ENCODE measurements at regions not wholly inside any gene's neighbourhood (a gene's known extent, or its start where the extent isn't known, plus 50 kb on each side); places are given as distances from the start of the nearest gene placed in this dataset.

DNA sequence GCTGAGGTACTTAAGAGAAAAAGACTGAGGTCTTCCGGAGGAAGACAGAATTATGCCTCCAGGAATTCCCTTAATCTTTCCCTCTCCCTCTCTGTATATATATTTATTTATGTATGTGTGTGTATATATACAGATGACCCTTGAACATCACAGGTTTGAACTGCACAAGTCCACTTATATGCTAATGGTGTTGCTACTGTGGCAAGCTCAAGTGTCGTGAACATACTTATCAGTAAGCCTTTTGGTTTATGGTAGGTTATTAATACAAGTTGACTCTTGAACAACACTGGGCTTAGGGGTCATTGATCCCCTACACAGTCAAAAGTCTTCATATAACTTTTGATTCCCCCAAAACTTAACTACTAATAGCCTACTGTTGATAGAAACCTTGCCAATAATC, 106.8 kb downstream of the NUDT12 start:
- ChIA-PET POLR2A (no interaction called here), CTCF (no interaction called here)
- no peaks in the 10 kb centered on the region for H3K36me3 ChIP-seq (ENCODE audit: control insufficient read depth in 2 of 2, extremely low read depth in 1 of 2, insufficient read depth in 1 of 2, low read length in 1 of 2)
- no CpG with 5 or more reads among the region's 2 CpGs for WGBS (ENCODE audit: insufficient coverage)
- no peaks in the 10 kb centered on the region for H3K9me3 ChIP-seq
- DNase-seq (no peak), ATAC-seq (replicated peaks in 1 of 4) (no peak)
- H3K9me3 Mint-ChIP-seq: no peaks in the 10 kb centered on the region
- H3K4me1 Mint-ChIP-seq: no peaks in the 10 kb centered on the region
- no peaks in the 10 kb centered on the region for H3K36me3 Mint-ChIP-seq
- no peak overlapping the region for H3K4me3 Mint-ChIP-seq
- H3K27me3 Mint-ChIP-seq: peaks cover 5% of the 10 kb centered on the region in 2 donors
- no peak overlapping the region for H3K4me3 ChIP-seq (ENCODE audit: control insufficient read depth in 1 of 2, extremely low read depth in 1 of 2, low read length in 1 of 2)
- no peaks in the 10 kb centered on the region for H3K27me3 ChIP-seq (replicated peaks in 1 of 2; ENCODE audit: control insufficient read depth in 2 of 2, extremely low read depth in 1 of 2, insufficient read depth in 2 of 2, low read length in 1 of 2)
- no peaks in the 10 kb centered on the region for H3K4me1 ChIP-seq (ENCODE audit: control insufficient read depth in 1 of 2, extremely low read depth in 1 of 2, insufficient read depth in 2 of 2, low read length in 2 of 2)
- no peak overlapping the region for H3K27ac Mint-ChIP-seq
- no peak overlapping the region for H3K27ac ChIP-seq (ENCODE audit: low read length)

DNA sequence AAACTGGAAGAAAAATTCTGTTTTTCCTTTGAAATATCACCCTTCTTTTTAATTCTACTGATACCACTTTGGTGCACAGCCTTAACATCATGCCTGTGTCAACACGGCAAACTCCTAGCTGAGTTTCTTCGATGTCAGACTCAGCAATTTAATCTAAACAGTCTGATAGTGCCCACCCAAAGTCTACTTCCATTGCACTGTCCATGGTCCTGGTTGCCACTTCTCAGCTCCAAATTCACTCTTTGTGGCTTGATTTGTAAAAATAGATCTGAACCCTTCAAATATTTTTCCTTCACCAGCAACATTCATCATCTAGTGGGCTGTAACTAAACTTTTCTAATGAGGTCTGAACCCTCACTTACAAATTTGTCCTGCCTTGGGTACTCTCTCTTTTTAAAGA, 107.8 kb downstream of the NUDT12 start:
- Histone ChIP-seq H3K27me3 (replicated peaks in 1 of 2; ENCODE audit: control insufficient read depth in 2 of 2, extremely low read depth in 1 of 2, insufficient read depth in 2 of 2, low read length in 1 of 2) (no peaks in the 10 kb centered on the region), H3K36me3 (ENCODE audit: control insufficient read depth in 2 of 2, extremely low read depth in 1 of 2, insufficient read depth in 1 of 2, low read length in 1 of 2) (no peaks in the 10 kb centered on the region), H3K4me3 (ENCODE audit: control insufficient read depth in 1 of 2, extremely low read depth in 1 of 2, low read length in 1 of 2) (no peak overlapping the region), H3K4me1 (ENCODE audit: control insufficient read depth in 1 of 2, extremely low read depth in 1 of 2, insufficient read depth in 2 of 2, low read length in 2 of 2) (no peaks in the 10 kb centered on the region), H3K27ac (ENCODE audit: low read length) (no peak overlapping the region), H3K9me3 (no peaks in the 10 kb centered on the region)
- Mint-ChIP-seq H3K9me3 (no peaks in the 10 kb centered on the region), H3K27ac (no peak overlapping the region), H3K4me1 (no peaks in the 10 kb centered on the region), H3K36me3 (no peaks in the 10 kb centered on the region), H3K27me3 (peaks cover 5 to 8% of the 10 kb centered on the region in 2 donors), H3K4me3 (no peak overlapping the region)
- ChIA-PET POLR2A (no interaction called here), CTCF (no interaction called here)
- 90% methylated on average over 2 of the region's 2 CpGs for WGBS (ENCODE audit: insufficient coverage)
- DNase-seq: no peak
- ATAC-seq (replicated peaks in 1 of 4): no peak

- H3K4me1 Mint-ChIP-seq: no peaks in the 10 kb centered on the region
- WGBS (ENCODE audit: insufficient coverage): 25% methylated on average over 1 of the region's 1 CpG
- no peaks in the 10 kb centered on the region for H3K36me3 ChIP-seq (ENCODE audit: control insufficient read depth in 2 of 2, extremely low read depth in 1 of 2, insufficient read depth in 1 of 2, low read length in 1 of 2)
- POLR2A ChIA-PET: no interaction called here
- no peak overlapping the region for H3K27ac ChIP-seq (ENCODE audit: low read length)
- DNase-seq: no peak
- peaks cover 5 to 12% of the 10 kb centered on the region in 2 donors for H3K27me3 Mint-ChIP-seq
- CTCF ChIA-PET: interaction anchor here in 1 of 2 donors (1.3 kb wide), 1 partner anchor 12 kb away, joined by 3 read pairs; no protein-coding TSS in a partner anchor
- H3K4me1 ChIP-seq (ENCODE audit: control insufficient read depth in 1 of 2, extremely low read depth in 1 of 2, insufficient read depth in 2 of 2, low read length in 2 of 2): no peaks in the 10 kb centered on the region
- H3K36me3 Mint-ChIP-seq: no peaks in the 10 kb centered on the region
- no peak for ATAC-seq (replicated peaks in 1 of 4)
- H3K27ac Mint-ChIP-seq: no peak overlapping the region
- no peak overlapping the region for H3K4me3 Mint-ChIP-seq
- no peaks in the 10 kb centered on the region for H3K27me3 ChIP-seq (replicated peaks in 1 of 2; ENCODE audit: control insufficient read depth in 2 of 2, extremely low read depth in 1 of 2, insufficient read depth in 2 of 2, low read length in 1 of 2)
- no peaks in the 10 kb centered on the region for H3K9me3 Mint-ChIP-seq
- no peaks in the 10 kb centered on the region for H3K9me3 ChIP-seq
- H3K4me3 ChIP-seq (ENCODE audit: control insufficient read depth in 1 of 2, extremely low read depth in 1 of 2, low read length in 1 of 2): no peak overlapping the region
Observed at GRCh38 chr5:103452666-103453065, 109.9 kb downstream of the NUDT12 start.

DNA sequence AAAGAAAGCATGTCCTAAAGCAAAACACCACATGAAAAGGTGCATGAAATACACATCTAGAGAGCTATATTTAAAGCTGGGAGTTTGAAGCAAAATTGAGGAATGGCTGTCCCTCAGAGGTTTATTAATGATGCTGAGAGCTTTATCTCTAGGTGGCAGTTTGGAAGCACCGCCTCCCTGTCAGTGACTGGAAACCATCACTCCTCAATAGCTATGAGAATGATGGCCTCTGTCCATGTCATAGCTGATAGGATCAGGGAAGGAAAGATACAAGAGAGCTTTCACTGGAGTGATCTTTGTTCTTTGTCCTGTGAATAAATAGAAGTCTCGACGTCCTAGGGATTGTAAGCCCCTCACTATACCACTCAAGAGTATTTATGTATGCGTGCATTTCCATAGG, 110.5 kb downstream of the NUDT12 start:
- Mint-ChIP-seq H3K9me3 (no peaks in the 10 kb centered on the region), H3K27me3 (peaks cover 7 to 12% of the 10 kb centered on the region in 2 donors), H3K4me3 (no peak overlapping the region), H3K27ac (no peak overlapping the region), H3K36me3 (no peaks in the 10 kb centered on the region), H3K4me1 (no peaks in the 10 kb centered on the region)
- no peak for ATAC-seq (replicated peaks in 1 of 4)
- Histone ChIP-seq H3K4me1 (ENCODE audit: control insufficient read depth in 1 of 2, extremely low read depth in 1 of 2, insufficient read depth in 2 of 2, low read length in 2 of 2) (no peaks in the 10 kb centered on the region), H3K27me3 (replicated peaks in 1 of 2; ENCODE audit: control insufficient read depth in 2 of 2, extremely low read depth in 1 of 2, insufficient read depth in 2 of 2, low read length in 1 of 2) (no peaks in the 10 kb centered on the region), H3K9me3 (no peaks in the 10 kb centered on the region), H3K27ac (ENCODE audit: low read length) (no peak overlapping the region), H3K4me3 (ENCODE audit: control insufficient read depth in 1 of 2, extremely low read depth in 1 of 2, low read length in 1 of 2) (no peak overlapping the region), H3K36me3 (ENCODE audit: control insufficient read depth in 2 of 2, extremely low read depth in 1 of 2, insufficient read depth in 1 of 2, low read length in 1 of 2) (no peaks in the 10 kb centered on the region)
- no CpG with 5 or more reads among the region's 4 CpGs for WGBS (ENCODE audit: insufficient coverage)
- ChIA-PET POLR2A (no interaction called here), CTCF (interaction anchor here in 1 of 2 donors (0.6 to 1.3 kb wide), 2 partner anchors 11 to 20 kb away, joined by 3 read pairs; no protein-coding TSS in a partner anchor)
- DNase-seq: no peak

DNA sequence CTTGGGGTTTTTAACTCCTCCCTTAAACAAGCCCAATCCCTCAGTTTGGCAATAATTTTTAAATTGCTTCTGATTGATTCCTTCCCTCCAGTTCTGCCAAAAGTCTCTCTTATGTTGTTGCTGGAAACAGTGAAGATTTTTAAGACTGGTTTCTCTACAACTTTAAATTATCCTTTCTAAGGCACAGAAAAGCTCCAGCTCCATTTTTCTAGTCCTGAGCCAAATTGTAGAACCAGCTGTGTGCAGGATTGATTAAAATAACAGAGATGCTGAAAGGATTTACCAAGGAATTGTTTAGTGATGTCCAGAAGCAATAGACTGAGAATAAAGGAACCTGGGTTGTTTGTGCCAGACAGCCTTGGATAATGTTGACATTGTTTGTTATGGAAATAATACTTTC, 111.3 kb downstream of the NUDT12 start:
- POLR2A ChIA-PET: no interaction called here
- CTCF ChIA-PET: no interaction called here

DNA sequence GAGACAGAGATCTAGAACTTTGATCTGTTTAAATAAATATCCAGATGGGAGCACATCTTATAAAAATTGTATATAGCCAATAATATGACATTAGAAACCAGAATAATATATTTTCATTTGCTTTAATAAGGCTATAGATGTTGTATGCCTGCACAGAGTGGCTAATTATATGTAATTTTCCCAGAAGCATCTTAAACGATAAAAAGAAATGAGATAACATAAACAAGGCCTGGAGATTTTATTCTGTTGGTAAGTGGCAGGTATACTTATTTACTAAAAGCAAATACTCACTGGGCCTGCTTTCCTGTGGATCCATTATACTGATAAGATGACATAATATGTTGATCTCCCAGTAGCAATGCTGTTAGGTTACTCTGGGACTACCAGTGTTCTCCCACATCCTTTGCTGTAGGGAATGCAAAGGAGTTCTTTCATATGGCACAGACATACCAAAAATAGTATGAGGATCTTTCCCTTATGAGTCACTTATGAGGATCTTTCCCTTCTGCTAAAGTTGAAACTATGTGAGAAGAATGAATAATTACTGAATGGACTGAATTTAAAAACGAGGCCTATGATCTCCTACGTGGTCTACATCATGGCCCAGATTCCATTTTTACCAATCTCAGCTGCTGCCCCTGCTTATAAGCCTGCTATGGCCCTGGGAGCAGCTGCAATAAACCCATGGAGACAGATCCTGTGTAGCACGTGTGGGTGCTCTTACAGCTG, 112.1 kb downstream of the NUDT12 start:
- no peak overlapping the region for H3K4me3 Mint-ChIP-seq
- CTCF ChIA-PET: no interaction called here
- H3K9me3 Mint-ChIP-seq: no peaks in the 10 kb centered on the region
- no peak overlapping the region for H3K27ac ChIP-seq (ENCODE audit: low read length)
- WGBS (ENCODE audit: insufficient coverage): 45% methylated on average over 2 of the region's 4 CpGs
- H3K36me3 Mint-ChIP-seq: no peaks in the 10 kb centered on the region
- H3K4me3 ChIP-seq (ENCODE audit: control insufficient read depth in 1 of 2, extremely low read depth in 1 of 2, low read length in 1 of 2): no peak overlapping the region
- H3K27ac Mint-ChIP-seq: no peak overlapping the region
- H3K36me3 ChIP-seq (ENCODE audit: control insufficient read depth in 2 of 2, extremely low read depth in 1 of 2, insufficient read depth in 1 of 2, low read length in 1 of 2): no peaks in the 10 kb centered on the region
- no peaks in the 10 kb centered on the region for H3K9me3 ChIP-seq
- no peak for DNase-seq
- H3K4me1 Mint-ChIP-seq: no peaks in the 10 kb centered on the region
- no peaks in the 10 kb centered on the region for H3K27me3 ChIP-seq (replicated peaks in 1 of 2; ENCODE audit: control insufficient read depth in 2 of 2, extremely low read depth in 1 of 2, insufficient read depth in 2 of 2, low read length in 1 of 2)
- POLR2A ChIA-PET: no interaction called here
- ATAC-seq (replicated peaks in 1 of 4): no peak
- H3K27me3 Mint-ChIP-seq: peaks cover 2 to 9% of the 10 kb centered on the region in 2 donors
- no peaks in the 10 kb centered on the region for H3K4me1 ChIP-seq (ENCODE audit: control insufficient read depth in 1 of 2, extremely low read depth in 1 of 2, insufficient read depth in 2 of 2, low read length in 2 of 2)

More for the DNA sequence above, 111.3 kb downstream of the NUDT12 start:
- Mint-ChIP-seq H3K27ac (no peak overlapping the region), H3K36me3 (no peaks in the 10 kb centered on the region), H3K4me1 (no peaks in the 10 kb centered on the region), H3K27me3 (peaks cover 2 to 7% of the 10 kb centered on the region in 2 donors), H3K9me3 (no peaks in the 10 kb centered on the region), H3K4me3 (no peak overlapping the region)
- ATAC-seq (replicated peaks in 1 of 4): no peak
- H3K9me3 ChIP-seq: no peaks in the 10 kb centered on the region
- no peaks in the 10 kb centered on the region for H3K27me3 ChIP-seq (replicated peaks in 1 of 2; ENCODE audit: control insufficient read depth in 2 of 2, extremely low read depth in 1 of 2, insufficient read depth in 2 of 2, low read length in 1 of 2)
- no peaks in the 10 kb centered on the region for H3K36me3 ChIP-seq (ENCODE audit: control insufficient read depth in 2 of 2, extremely low read depth in 1 of 2, insufficient read depth in 1 of 2, low read length in 1 of 2)
- no peak overlapping the region for H3K4me3 ChIP-seq (ENCODE audit: control insufficient read depth in 1 of 2, extremely low read depth in 1 of 2, low read length in 1 of 2)
- H3K27ac ChIP-seq (ENCODE audit: low read length): no peak overlapping the region
- no peak for DNase-seq
- no peaks in the 10 kb centered on the region for H3K4me1 ChIP-seq (ENCODE audit: control insufficient read depth in 1 of 2, extremely low read depth in 1 of 2, insufficient read depth in 2 of 2, low read length in 2 of 2)

- H3K27me3 Mint-ChIP-seq: peaks cover 2 to 16% of the 10 kb centered on the region in 2 donors
- DNase-seq: no peak
- Histone ChIP-seq H3K36me3 (ENCODE audit: control insufficient read depth in 2 of 2, extremely low read depth in 1 of 2, insufficient read depth in 1 of 2, low read length in 1 of 2) (peaks cover 0 to 4% of the 10 kb centered on the region in 2 donors), H3K27me3 (replicated peaks in 1 of 2; ENCODE audit: control insufficient read depth in 2 of 2, extremely low read depth in 1 of 2, insufficient read depth in 2 of 2, low read length in 1 of 2) (no peaks in the 10 kb centered on the region), H3K9me3 (no peaks in the 10 kb centered on the region), H3K4me3 (ENCODE audit: control insufficient read depth in 1 of 2, extremely low read depth in 1 of 2, low read length in 1 of 2) (no peak overlapping the region), H3K4me1 (ENCODE audit: control insufficient read depth in 1 of 2, extremely low read depth in 1 of 2, insufficient read depth in 2 of 2, low read length in 2 of 2) (no peaks in the 10 kb centered on the region), H3K27ac (ENCODE audit: low read length) (no peak overlapping the region)
- H3K36me3 Mint-ChIP-seq: no peaks in the 10 kb centered on the region
- no peak for ATAC-seq (replicated peaks in 1 of 4)
- H3K4me3 Mint-ChIP-seq: no peak overlapping the region
- no peaks in the 10 kb centered on the region for H3K4me1 Mint-ChIP-seq
- WGBS (ENCODE audit: insufficient coverage): 17% methylated on average over 1 of the region's 3 CpGs
- H3K9me3 Mint-ChIP-seq: no peaks in the 10 kb centered on the region
- CTCF ChIA-PET: no interaction called here
- H3K27ac Mint-ChIP-seq: no peak overlapping the region
- POLR2A ChIA-PET: interaction anchor here in 1 of 2 donors (0.7 kb wide), 1 partner anchor 1842 kb away, joined by 3 read pairs; no protein-coding TSS in a partner anchor
Observed at GRCh38 chr5:103446813-103447212, 115.8 kb downstream of the NUDT12 start.

All from T-cell (primary cell).